Chondrocyte (in vitro differentiated cells): ENCODE measurements at regions not wholly inside any gene's neighbourhood (a gene's known extent, or its start where the extent isn't known, plus 50 kb on each side); places are given as distances from the start of the nearest gene placed in this dataset.

Experiments used
- DNase-seq: peaks from one replicate; pipeline ENCODE4 v3.0.0; 2021; ENCODE audit warnings: mixed read lengths, low spot score
- H3K27ac Mint-ChIP-seq: one replicate; pipeline ENCODE4 v1.8.0; 2021; ENCODE audit warnings: mild to moderate bottlenecking, moderate library complexity, mixed read lengths; ENCODE audit not compliant: unreplicated experiment
- H3K27me3 Mint-ChIP-seq: 2 replicates; pipeline ENCODE4 v1.8.0; 2021; ENCODE audit warnings: low read depth, mixed read lengths
- H3K36me3 Mint-ChIP-seq: 2 replicates; pipeline ENCODE4 v1.8.0; 2021; ENCODE audit warnings: low read depth, mixed read lengths
- H3K4me1 Mint-ChIP-seq: 2 replicates; pipeline ENCODE4 v1.8.0; 2021; ENCODE audit warnings: low read depth, mild to moderate bottlenecking, mixed read lengths
- H3K4me3 Mint-ChIP-seq: one replicate; pipeline ENCODE4 v1.8.0; 2021; ENCODE audit warnings: mild to moderate bottlenecking, moderate library complexity, mixed read lengths; ENCODE audit not compliant: unreplicated experiment
- H3K9me3 Mint-ChIP-seq: 2 replicates; pipeline ENCODE4 v1.8.0; 2021; ENCODE audit warnings: low read depth, mixed read lengths
- TF ChIP-seq, protein P1 (sequence below): fragments of 200-600 bp; sonication (generic); IDR thresholded peaks from 2 replicates; pipeline ENCODE4 v1.5.0; 2021; ENCODE audit warnings: antibody characterized with exemption, mild to moderate bottlenecking, moderate library complexity

- no peak for DNase-seq
- no peak overlapping the region for H3K4me3 Mint-ChIP-seq
- H3K27me3 Mint-ChIP-seq = peaks cover 7% of the 10 kb centered on the region
- no peaks in the 10 kb centered on the region for H3K9me3 Mint-ChIP-seq
- TF ChIP-seq, protein P1, sequence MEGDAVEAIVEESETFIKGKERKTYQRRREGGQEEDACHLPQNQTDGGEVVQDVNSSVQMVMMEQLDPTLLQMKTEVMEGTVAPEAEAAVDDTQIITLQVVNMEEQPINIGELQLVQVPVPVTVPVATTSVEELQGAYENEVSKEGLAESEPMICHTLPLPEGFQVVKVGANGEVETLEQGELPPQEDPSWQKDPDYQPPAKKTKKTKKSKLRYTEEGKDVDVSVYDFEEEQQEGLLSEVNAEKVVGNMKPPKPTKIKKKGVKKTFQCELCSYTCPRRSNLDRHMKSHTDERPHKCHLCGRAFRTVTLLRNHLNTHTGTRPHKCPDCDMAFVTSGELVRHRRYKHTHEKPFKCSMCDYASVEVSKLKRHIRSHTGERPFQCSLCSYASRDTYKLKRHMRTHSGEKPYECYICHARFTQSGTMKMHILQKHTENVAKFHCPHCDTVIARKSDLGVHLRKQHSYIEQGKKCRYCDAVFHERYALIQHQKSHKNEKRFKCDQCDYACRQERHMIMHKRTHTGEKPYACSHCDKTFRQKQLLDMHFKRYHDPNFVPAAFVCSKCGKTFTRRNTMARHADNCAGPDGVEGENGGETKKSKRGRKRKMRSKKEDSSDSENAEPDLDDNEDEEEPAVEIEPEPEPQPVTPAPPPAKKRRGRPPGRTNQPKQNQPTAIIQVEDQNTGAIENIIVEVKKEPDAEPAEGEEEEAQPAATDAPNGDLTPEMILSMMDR = no peak
- H3K36me3 Mint-ChIP-seq = no peaks in the 10 kb centered on the region
- no peaks in the 10 kb centered on the region for H3K4me1 Mint-ChIP-seq
- no peak overlapping the region for H3K27ac Mint-ChIP-seq
These were observed 130.7 kb downstream of the ADRA2A start for GRCh38 chr10:111207500-111207899.

DNA sequence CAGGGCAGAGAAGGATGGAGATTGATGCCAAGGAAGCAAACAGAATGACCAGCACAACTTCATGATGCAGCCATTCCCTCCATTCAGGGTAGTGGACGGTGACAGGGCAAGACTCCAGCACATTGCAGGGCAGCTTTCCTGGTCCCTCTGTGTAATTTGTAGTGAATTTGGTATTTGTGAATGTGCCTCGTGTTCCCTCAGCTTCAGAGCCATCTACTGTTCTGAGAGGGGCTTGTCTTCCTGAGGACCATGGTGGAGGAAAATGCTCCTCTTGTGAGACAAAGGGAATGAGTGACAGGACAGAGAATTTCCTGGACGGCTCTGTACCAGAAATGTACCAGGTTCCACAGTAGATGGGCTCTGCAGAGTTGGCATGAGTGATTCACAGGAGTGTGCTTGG is 132.1 kb downstream of the ADRA2A start:
- Mint-ChIP-seq H3K36me3 (no peaks in the 10 kb centered on the region), H3K27me3 (peaks cover 5% of the 10 kb centered on the region), H3K4me1 (no peaks in the 10 kb centered on the region), H3K9me3 (no peaks in the 10 kb centered on the region), H3K27ac (no peak overlapping the region), H3K4me3 (no peak overlapping the region)
- TF ChIP-seq, protein P1 = no peak
- no peak for DNase-seq

GRCh38 chr10:111209692-111210091 is 132.9 kb downstream of the ADRA2A start:
- H3K9me3 Mint-ChIP-seq = no peaks in the 10 kb centered on the region
- H3K4me1 Mint-ChIP-seq = no peaks in the 10 kb centered on the region
- TF ChIP-seq, protein P1 = no peak
- no peaks in the 10 kb centered on the region for H3K36me3 Mint-ChIP-seq
- no peak overlapping the region for H3K4me3 Mint-ChIP-seq
- DNase-seq = no peak
- H3K27me3 Mint-ChIP-seq = peaks cover 5% of the 10 kb centered on the region
- no peak overlapping the region for H3K27ac Mint-ChIP-seq

DNA sequence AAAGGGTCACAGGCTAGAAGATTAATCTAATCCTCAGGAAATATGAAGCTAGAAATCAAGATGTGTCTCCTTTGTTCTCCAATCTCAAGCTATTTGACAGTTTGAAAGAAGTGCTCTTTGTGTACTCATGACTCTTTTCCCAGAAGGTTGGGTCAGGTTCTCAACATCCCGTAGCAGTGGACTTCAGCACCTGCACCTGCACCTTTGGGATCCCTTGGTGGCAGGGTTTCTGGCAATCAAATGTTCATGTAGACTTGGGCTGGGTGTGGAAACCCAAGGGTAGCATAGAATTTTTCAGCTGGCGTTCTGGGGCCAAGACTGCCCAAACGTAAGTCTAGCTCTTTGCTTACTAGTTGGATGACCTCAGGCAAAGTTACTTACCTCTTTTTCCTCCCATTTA is 134.4 kb downstream of the ADRA2A start:
- no peak overlapping the region for H3K4me3 Mint-ChIP-seq
- TF ChIP-seq, protein P1 = no peak
- H3K9me3 Mint-ChIP-seq = no peaks in the 10 kb centered on the region
- no peaks in the 10 kb centered on the region for H3K27me3 Mint-ChIP-seq
- DNase-seq = no peak
- H3K36me3 Mint-ChIP-seq = peaks cover 1% of the 10 kb centered on the region
- no peak overlapping the region for H3K27ac Mint-ChIP-seq
- no peaks in the 10 kb centered on the region for H3K4me1 Mint-ChIP-seq

DNA sequence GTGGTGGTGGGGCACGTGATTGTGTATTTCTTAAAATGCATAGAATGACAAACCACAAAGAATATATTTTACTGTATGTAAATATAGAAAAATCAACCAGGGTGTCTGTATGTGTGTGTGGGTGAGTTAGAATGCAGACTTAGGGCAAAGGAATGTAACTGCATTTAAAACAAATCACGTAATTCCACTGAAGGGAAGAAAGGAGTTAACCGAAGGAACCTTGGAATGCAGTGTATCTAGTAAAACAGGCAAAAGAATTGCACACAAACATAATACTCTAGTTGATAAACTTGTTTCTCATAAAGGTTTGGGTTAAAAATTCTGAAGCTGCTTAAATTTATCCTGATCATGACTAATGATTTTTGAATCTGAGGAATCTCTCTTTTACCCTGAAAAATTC is 134.9 kb downstream of the ADRA2A start:
- Mint-ChIP-seq H3K27ac (no peak overlapping the region), H3K9me3 (no peaks in the 10 kb centered on the region), H3K27me3 (no peaks in the 10 kb centered on the region), H3K36me3 (peaks cover 1% of the 10 kb centered on the region), H3K4me3 (no peak overlapping the region), H3K4me1 (no peaks in the 10 kb centered on the region)
- TF ChIP-seq, protein P1 = no peak
- DNase-seq = no peak
